Kidney tubule cell (primary cell): ENCODE measurements at regions not wholly inside any gene's neighbourhood (a gene's known extent, or its start where the extent isn't known, plus 50 kb on each side); places are given as distances from the start of the nearest gene placed in this dataset.

ENCODE experiments used
- DNase-seq: peaks from one replicate; pipeline ENCODE4 v3.0.0-alpha.2; 2018; ENCODE audit warnings: low spot score

DNA sequence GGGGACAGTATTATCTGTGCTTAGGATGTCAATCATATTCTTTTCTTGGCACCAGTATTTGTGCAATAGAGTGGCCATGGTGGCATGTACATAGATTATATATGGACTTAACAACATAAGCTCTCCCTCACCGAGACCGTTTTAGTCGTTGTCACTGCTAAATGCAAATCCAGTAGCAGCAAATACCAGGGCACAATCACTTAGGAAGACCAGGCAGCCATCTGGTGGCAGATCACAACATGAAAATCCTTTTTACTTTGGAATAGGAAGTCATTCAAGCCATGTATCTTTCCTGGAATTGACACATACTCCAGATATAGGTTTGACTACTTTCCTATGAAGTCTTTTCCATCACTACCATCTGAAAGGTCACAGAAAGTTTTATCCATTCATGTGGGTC lies 53.2 kb upstream of the C1orf87 start:
- DNase-seq, result no peak
